ENCODE measurements at regions not wholly inside any gene's neighbourhood (a gene's known extent, or its start where the extent isn't known, plus 50 kb on each side); places are given as distances from the start of the nearest gene placed in this dataset.

DNA sequence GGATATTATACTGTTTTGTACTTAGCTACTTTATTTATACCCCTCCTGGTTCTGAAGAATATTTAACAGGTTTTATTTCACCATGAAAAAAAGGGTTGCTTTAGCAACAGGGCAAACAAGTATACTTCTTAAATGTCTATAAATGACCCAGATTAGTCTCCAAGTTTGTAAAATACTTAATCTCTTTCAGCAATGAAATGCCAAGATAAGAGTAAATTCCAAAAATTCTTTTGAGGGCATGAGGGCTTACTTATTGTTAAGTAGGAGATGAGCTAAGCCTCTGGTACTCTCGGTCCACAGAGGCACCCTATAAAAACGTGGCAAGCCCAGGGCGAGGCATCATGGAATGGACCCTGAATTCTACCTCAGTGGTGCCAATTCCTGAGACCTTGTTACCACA, 264.8 kb upstream of the NSMCE3 start:
- H3K27ac ChIP-seq (ENCODE audit: low read depth, low read length) = no peak overlapping the region
- no peak overlapping the region for H3K9ac ChIP-seq (ENCODE audit: low read length)

DNA sequence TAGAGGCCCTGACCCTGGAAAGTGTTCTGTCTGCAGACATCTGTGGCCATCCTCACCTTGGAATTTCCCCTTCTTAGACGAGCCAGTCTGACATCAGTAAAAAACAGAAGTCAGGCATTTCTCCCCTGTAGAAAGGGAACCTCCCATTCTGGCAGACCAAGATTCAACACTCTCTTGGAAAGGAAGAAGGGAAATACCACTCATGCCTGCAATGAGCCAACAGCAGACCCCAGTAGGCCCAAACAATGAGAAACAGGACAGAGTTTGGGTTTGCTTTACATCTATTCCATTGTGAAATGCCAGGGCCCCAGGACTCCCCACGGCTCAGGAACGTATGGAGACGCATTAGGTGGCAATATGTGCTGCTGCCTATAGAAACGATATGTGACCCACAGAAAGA, 264.0 kb upstream of the NSMCE3 start:
- peaks cover 4% of the 10 kb centered on the region for H3K4me1 ChIP-seq (ENCODE audit: control insufficient read depth, insufficient read depth, low read length)
- no peak overlapping the region for H3K27ac ChIP-seq (ENCODE audit: low read depth, low read length)
- H3K36me3 ChIP-seq (ENCODE audit: control insufficient read depth, insufficient read depth, low read length) = no peaks in the 10 kb centered on the region
- no peaks in the 10 kb centered on the region for H3K27me3 ChIP-seq (ENCODE audit: control insufficient read depth, insufficient read depth, low read length)
- no peaks in the 10 kb centered on the region for H3K9me3 ChIP-seq (ENCODE audit: control insufficient read depth, insufficient read depth, low read depth, low read length)
- H3K9ac ChIP-seq (ENCODE audit: low read length) = no peak overlapping the region
- no peak overlapping the region for H3K4me3 ChIP-seq (ENCODE audit: low read depth, low read length)

More for the DNA sequence above, 264.8 kb upstream of the NSMCE3 start:
- no peaks in the 10 kb centered on the region for H3K27me3 ChIP-seq (ENCODE audit: control insufficient read depth, insufficient read depth, low read length)
- no peaks in the 10 kb centered on the region for H3K9me3 ChIP-seq (ENCODE audit: control insufficient read depth, insufficient read depth, low read depth, low read length)
- H3K4me3 ChIP-seq (ENCODE audit: low read depth, low read length) = no peak overlapping the region
- H3K36me3 ChIP-seq (ENCODE audit: control insufficient read depth, insufficient read depth, low read length) = no peaks in the 10 kb centered on the region
- peaks cover 4% of the 10 kb centered on the region for H3K4me1 ChIP-seq (ENCODE audit: control insufficient read depth, insufficient read depth, low read length)

DNA sequence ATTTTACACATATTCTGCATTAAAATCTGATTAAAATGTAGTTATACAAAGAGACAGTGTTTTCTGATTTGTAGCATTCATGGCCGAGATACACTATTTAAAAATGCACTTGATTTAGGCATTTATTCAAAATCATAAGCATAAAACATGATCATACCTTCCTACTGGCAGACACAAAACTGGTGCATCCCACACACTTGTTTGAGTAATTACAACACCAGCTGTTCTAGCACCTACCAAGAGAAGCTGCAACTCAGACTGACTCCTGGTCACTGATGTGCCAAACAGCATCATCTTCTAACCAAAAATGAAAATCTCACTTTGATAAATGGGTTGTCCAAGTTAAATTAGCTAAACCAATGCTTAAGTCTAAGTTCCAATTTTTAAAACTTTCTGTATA, 262.7 kb upstream of the NSMCE3 start:
- Histone ChIP-seq H3K4me3 (ENCODE audit: low read depth, low read length) (no peak overlapping the region), H3K4me1 (ENCODE audit: control insufficient read depth, insufficient read depth, low read length) (peaks cover 4% of the 10 kb centered on the region), H3K27ac (ENCODE audit: low read depth, low read length) (no peak overlapping the region), H3K9ac (ENCODE audit: low read length) (no peak overlapping the region), H3K36me3 (ENCODE audit: control insufficient read depth, insufficient read depth, low read length) (no peaks in the 10 kb centered on the region), H3K9me3 (ENCODE audit: control insufficient read depth, insufficient read depth, low read depth, low read length) (no peaks in the 10 kb centered on the region), H3K27me3 (ENCODE audit: control insufficient read depth, insufficient read depth, low read length) (no peaks in the 10 kb centered on the region)

DNA sequence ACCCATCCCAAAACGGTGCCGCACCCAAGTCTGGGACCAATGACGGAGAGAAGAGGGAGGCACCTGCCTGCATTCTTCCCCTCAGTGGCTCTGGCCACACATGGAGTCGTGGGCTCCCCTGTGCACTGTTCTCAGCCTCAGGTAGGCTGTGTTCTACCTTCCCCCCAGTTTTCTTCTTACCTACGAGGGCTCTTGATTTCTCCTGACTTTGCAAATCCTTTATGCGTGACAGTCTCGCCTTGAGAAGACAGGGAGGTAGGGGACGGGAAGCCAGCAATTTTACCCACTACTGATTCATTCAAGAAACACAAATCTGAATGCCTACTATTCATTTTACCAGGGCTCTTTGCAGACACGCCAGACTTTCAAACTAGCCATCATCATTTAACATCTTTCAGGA, 261.3 kb upstream of the NSMCE3 start:
- Histone ChIP-seq H3K36me3 (ENCODE audit: control insufficient read depth, insufficient read depth, low read length) (no peaks in the 10 kb centered on the region), H3K9me3 (ENCODE audit: control insufficient read depth, insufficient read depth, low read depth, low read length) (no peaks in the 10 kb centered on the region), H3K4me3 (ENCODE audit: low read depth, low read length) (no peak overlapping the region), H3K27me3 (ENCODE audit: control insufficient read depth, insufficient read depth, low read length) (no peaks in the 10 kb centered on the region), H3K9ac (ENCODE audit: low read length) (no peak overlapping the region), H3K27ac (ENCODE audit: low read depth, low read length) (no peak overlapping the region), H3K4me1 (ENCODE audit: control insufficient read depth, insufficient read depth, low read length) (peaks cover 4% of the 10 kb centered on the region)

DNA sequence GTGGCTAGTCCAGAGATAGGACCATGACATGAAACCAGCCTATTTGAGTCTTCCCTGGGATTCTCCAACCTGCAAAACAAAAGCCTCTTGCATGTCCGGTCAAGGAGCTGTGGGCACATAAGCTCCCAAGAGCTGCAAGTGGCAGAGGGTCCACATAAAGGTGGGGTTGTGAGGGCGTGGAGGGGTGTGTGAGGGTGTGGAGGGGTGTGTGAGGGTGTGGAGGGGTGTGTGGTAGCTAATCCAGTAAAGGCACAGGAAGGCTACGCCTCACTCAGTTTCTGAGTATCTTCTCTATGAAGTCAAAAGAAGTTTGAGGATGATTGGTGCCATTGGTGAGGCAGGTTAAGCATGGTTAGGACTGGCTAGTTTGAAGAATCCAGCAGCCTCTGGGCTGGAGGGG, 259.4 kb upstream of the NSMCE3 start:
- no peaks in the 10 kb centered on the region for H3K36me3 ChIP-seq (ENCODE audit: control insufficient read depth, insufficient read depth, low read length)
- no peaks in the 10 kb centered on the region for H3K27me3 ChIP-seq (ENCODE audit: control insufficient read depth, insufficient read depth, low read length)
- no peaks in the 10 kb centered on the region for H3K9me3 ChIP-seq (ENCODE audit: control insufficient read depth, insufficient read depth, low read depth, low read length)
- H3K4me1 ChIP-seq (ENCODE audit: control insufficient read depth, insufficient read depth, low read length) = peaks cover 4% of the 10 kb centered on the region
- H3K27ac ChIP-seq (ENCODE audit: low read depth, low read length) = no peak overlapping the region
- no peak overlapping the region for H3K4me3 ChIP-seq (ENCODE audit: low read depth, low read length)
- H3K9ac ChIP-seq (ENCODE audit: low read length) = no peak overlapping the region

DNA sequence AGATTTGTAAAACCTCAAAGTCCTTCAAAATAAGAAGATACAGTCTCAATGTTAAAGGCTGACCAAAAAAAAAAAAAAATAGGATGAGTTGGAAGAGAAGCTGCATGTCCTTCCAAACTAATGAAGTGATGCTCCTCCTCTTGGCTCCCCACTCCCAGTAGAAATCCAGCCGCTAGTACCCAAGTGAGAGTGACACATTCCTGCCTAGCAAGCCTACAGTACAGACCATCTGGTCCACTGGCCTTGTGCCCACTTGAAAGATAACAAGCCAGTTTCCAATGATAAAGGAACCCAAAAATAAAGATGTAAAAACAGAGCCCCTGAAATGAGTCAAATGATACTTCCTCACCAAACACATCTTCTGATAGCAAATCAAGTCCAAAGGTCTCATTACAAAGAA, 258.7 kb upstream of the NSMCE3 start:
- Histone ChIP-seq H3K27ac (ENCODE audit: low read depth, low read length) (no peak overlapping the region), H3K4me1 (ENCODE audit: control insufficient read depth, insufficient read depth, low read length) (no peaks in the 10 kb centered on the region; the same call in 1 of the 2 replicates), H3K36me3 (ENCODE audit: control insufficient read depth, insufficient read depth, low read length) (no peaks in the 10 kb centered on the region), H3K9ac (ENCODE audit: low read length) (no peak overlapping the region), H3K4me3 (ENCODE audit: low read depth, low read length) (no peak overlapping the region), H3K27me3 (ENCODE audit: control insufficient read depth, insufficient read depth, low read length) (no peaks in the 10 kb centered on the region), H3K9me3 (ENCODE audit: control insufficient read depth, insufficient read depth, low read depth, low read length) (no peaks in the 10 kb centered on the region)

DNA sequence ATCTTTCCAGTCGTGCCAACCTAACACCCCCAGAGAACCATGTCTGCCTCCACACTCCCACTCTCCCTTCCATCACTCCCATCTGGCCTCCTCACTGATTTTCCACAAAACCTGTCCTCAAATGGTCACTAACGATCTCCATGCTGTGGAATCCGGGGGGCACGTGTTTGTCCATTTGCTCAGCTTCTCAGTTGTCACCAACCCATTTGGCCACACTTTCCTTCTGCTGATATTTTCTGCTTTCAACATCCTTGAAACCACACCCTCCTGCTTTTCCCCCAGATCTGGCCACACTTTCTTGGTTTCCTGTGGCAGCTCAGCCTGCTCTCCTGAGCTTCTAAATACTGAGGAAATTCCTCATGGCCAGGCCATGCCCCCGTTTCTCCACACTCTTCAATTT, 257.2 kb upstream of the NSMCE3 start:
- Histone ChIP-seq H3K27ac (ENCODE audit: low read depth, low read length) (no peak overlapping the region), H3K9me3 (ENCODE audit: control insufficient read depth, insufficient read depth, low read depth, low read length) (no peaks in the 10 kb centered on the region), H3K4me3 (ENCODE audit: low read depth, low read length) (no peak overlapping the region), H3K9ac (ENCODE audit: low read length) (no peak overlapping the region), H3K4me1 (ENCODE audit: control insufficient read depth, insufficient read depth, low read length) (no peaks in the 10 kb centered on the region; the same call in 1 of the 2 replicates), H3K27me3 (ENCODE audit: control insufficient read depth, insufficient read depth, low read length) (no peaks in the 10 kb centered on the region), H3K36me3 (ENCODE audit: control insufficient read depth, insufficient read depth, low read length) (no peaks in the 10 kb centered on the region)

DNA sequence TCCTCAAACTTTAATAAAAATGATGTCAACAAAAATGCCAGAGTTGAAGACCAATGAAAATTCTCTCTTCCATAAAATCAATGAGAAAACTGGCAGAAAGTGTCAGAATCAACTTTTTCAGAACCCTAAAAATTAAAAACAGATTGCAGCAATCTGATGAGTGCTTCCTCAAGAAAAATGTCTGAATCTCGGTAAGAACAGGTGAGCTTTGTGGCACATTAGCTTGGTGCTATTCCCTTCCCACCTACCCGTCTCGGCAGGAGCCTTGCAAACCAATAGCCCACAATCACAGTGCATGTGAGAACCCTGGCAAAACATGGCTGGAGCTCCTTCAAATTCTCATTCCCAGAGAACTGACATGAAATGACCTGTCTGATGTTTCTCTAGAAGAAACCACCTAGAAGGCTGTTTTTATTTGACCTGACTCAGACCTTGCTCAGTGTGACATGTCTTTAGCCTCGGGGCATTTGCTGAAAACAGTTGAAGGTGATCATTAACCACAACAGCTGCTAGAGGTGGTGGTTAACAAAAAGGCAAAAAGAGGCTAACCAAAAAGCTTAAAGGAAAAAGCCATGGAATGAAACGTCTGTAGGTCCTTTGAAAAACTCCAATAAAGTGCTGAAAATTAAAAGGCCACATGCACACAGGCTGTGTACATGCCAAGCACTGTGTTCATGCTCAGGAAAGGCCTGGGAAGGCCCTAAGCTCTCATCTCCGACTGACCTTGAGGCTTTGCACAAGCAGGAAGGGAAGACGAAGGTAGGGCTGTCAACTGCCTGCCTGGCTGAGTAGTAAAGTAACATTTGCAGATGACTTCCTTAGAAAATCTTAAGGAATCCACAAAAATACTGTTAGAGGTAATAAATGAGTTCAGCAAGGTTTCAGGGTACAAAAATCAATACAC, 253.0 kb upstream of the NSMCE3 start:
- no peak overlapping the region for H3K9ac ChIP-seq (ENCODE audit: low read length)
- no peaks in the 10 kb centered on the region for H3K36me3 ChIP-seq (ENCODE audit: control insufficient read depth, insufficient read depth, low read length)
- H3K4me1 ChIP-seq (ENCODE audit: control insufficient read depth, insufficient read depth, low read length) = peaks cover 7% of the 10 kb centered on the region; the same call in 1 of the 2 replicates
- H3K27ac ChIP-seq (ENCODE audit: low read depth, low read length) = no peak overlapping the region
- H3K4me3 ChIP-seq (ENCODE audit: low read depth, low read length) = no peak overlapping the region
- H3K27me3 ChIP-seq (ENCODE audit: control insufficient read depth, insufficient read depth, low read length) = no peaks in the 10 kb centered on the region
- H3K9me3 ChIP-seq (ENCODE audit: control insufficient read depth, insufficient read depth, low read depth, low read length) = no peaks in the 10 kb centered on the region

DNA sequence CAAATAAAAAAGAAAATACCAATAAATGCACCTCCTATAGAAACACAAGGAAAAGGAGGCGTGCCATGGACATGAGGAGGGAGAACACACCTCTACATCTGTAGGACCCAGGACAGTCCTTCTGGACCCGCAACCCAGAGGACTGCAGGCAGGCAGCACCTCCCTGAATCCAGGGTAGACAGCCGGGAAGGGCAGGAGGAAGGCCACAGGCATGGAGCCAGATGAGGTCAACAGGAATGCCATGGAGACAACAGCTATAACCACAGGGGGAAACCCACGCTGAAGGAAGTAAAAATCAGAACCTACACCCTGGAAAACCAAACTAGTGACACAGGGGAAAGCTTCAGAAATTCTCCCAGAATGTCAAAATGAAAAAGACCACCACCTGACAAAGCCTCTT, 248.8 kb upstream of the NSMCE3 start:
- Histone ChIP-seq H3K9me3 (ENCODE audit: control insufficient read depth, insufficient read depth, low read depth, low read length) (no peaks in the 10 kb centered on the region), H3K27me3 (ENCODE audit: control insufficient read depth, insufficient read depth, low read length) (no peaks in the 10 kb centered on the region), H3K4me3 (ENCODE audit: low read depth, low read length) (no peak overlapping the region), H3K36me3 (ENCODE audit: control insufficient read depth, insufficient read depth, low read length) (no peaks in the 10 kb centered on the region), H3K9ac (ENCODE audit: low read length) (no peak overlapping the region), H3K27ac (ENCODE audit: low read depth, low read length) (no peak overlapping the region), H3K4me1 (ENCODE audit: control insufficient read depth, insufficient read depth, low read length) (peaks cover 7% of the 10 kb centered on the region; the same call in 1 of the 2 replicates)

DNA sequence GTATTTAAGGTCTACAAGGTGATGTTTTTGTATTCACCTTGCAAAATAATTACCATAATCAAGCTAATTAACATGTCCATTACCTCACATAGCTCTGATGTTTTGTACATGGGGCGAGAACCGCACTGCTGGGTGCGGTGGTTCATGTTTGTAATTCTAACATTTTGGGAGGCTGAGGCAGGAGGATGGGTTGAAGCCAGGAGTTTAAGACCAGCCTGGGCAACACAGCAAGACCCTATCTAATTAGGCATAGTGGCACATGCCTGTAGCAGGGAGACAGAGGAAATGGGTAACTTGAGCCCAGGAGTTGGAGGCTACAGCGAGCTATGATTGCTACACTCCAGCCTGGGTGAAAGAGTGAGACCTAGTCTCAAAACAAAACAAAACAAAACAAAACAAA, 248.2 kb upstream of the NSMCE3 start:
- Histone ChIP-seq H3K36me3 (ENCODE audit: control insufficient read depth, insufficient read depth, low read length) (no peaks in the 10 kb centered on the region), H3K4me1 (ENCODE audit: control insufficient read depth, insufficient read depth, low read length) (peaks cover 7% of the 10 kb centered on the region; the same call in 1 of the 2 replicates), H3K4me3 (ENCODE audit: low read depth, low read length) (no peak overlapping the region), H3K9me3 (ENCODE audit: control insufficient read depth, insufficient read depth, low read depth, low read length) (no peaks in the 10 kb centered on the region), H3K27me3 (ENCODE audit: control insufficient read depth, insufficient read depth, low read length) (no peaks in the 10 kb centered on the region), H3K9ac (ENCODE audit: low read length) (no peak overlapping the region), H3K27ac (ENCODE audit: low read depth, low read length) (no peak overlapping the region)

DNA sequence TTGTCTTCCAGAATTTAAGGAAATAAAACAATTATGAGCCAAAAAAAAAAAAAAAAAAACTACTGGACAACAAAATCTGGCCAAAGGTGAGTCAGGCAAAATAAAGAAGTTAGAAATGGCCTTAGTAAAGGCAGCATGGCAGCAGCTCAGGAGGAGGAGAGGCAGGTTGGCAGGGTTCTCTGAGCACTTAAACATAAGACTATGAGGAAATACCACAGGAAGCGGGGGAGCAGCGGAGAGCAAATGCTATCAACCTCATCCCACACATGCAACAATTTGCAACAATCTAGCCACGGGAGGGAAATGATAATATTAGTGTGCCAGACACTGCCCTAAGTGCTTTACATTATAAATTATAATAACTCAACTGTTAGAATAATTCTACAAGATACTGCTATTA, 247.3 kb upstream of the NSMCE3 start:
- no peaks in the 10 kb centered on the region for H3K27me3 ChIP-seq (ENCODE audit: control insufficient read depth, insufficient read depth, low read length)
- no peak overlapping the region for H3K9ac ChIP-seq (ENCODE audit: low read length)
- H3K4me1 ChIP-seq (ENCODE audit: control insufficient read depth, insufficient read depth, low read length) = peaks cover 7% of the 10 kb centered on the region; the same call in 1 of the 2 replicates
- no peaks in the 10 kb centered on the region for H3K9me3 ChIP-seq (ENCODE audit: control insufficient read depth, insufficient read depth, low read depth, low read length)
- no peak overlapping the region for H3K27ac ChIP-seq (ENCODE audit: low read depth, low read length)
- no peaks in the 10 kb centered on the region for H3K36me3 ChIP-seq (ENCODE audit: control insufficient read depth, insufficient read depth, low read length)
- no peak overlapping the region for H3K4me3 ChIP-seq (ENCODE audit: low read depth, low read length)

Data from HUES6 (cell line).